ENCODE measurements at regions not wholly inside any gene's neighbourhood (a gene's known extent, or its start where the extent isn't known, plus 50 kb on each side); places are given as distances from the start of the nearest gene placed in this dataset.

GRCh38 chr6:126618639-126619343 is 278.9 kb downstream of the CENPW start:
- TF ChIP-seq, protein P1, sequence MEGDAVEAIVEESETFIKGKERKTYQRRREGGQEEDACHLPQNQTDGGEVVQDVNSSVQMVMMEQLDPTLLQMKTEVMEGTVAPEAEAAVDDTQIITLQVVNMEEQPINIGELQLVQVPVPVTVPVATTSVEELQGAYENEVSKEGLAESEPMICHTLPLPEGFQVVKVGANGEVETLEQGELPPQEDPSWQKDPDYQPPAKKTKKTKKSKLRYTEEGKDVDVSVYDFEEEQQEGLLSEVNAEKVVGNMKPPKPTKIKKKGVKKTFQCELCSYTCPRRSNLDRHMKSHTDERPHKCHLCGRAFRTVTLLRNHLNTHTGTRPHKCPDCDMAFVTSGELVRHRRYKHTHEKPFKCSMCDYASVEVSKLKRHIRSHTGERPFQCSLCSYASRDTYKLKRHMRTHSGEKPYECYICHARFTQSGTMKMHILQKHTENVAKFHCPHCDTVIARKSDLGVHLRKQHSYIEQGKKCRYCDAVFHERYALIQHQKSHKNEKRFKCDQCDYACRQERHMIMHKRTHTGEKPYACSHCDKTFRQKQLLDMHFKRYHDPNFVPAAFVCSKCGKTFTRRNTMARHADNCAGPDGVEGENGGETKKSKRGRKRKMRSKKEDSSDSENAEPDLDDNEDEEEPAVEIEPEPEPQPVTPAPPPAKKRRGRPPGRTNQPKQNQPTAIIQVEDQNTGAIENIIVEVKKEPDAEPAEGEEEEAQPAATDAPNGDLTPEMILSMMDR (IDR thresholded peaks at IDR 0.05; ENCODE audit: low read depth, low read length, poor library complexity, severe bottlenecking), result no peak
- no peak for TF ChIP-seq EZH2phosphoT487 (IDR thresholded peaks at IDR 0.05; ENCODE audit: borderline replicate concordance, low read length)
